ENCODE measurements at regions not wholly inside any gene's neighbourhood (a gene's known extent, or its start where the extent isn't known, plus 50 kb on each side); places are given as distances from the start of the nearest gene placed in this dataset.

GRCh38 chr1:226816576-226816975 lies 53.8 kb upstream of the PSEN2 start:
- DNase-seq, result no peak

GRCh38 chr1:226814751-226815537 lies 55.5 kb upstream of the PSEN2 start:
- no peak for DNase-seq

- DNase-seq, result no peak
Measured at GRCh38 chr1:226813671-226814591, 56.5 kb upstream of the PSEN2 start.

- DNase-seq, result no peak
Measured at GRCh38 chr1:226810681-226811080, 59.7 kb upstream of the PSEN2 start.

GRCh38 chr1:226809785-226810571 lies 60.4 kb upstream of the PSEN2 start:
- DNase-seq, result no peak

- no peak for DNase-seq
Measured at GRCh38 chr1:226808501-226808900, 61.9 kb upstream of the PSEN2 start.

- no peak for DNase-seq
Measured at GRCh38 chr1:226806988-226807387, 63.4 kb upstream of the PSEN2 start.

- DNase-seq, result no peak
Measured at GRCh38 chr1:226804907-226805759, 65.3 kb upstream of the PSEN2 start.

- no peak for DNase-seq
Measured at GRCh38 chr1:226800763-226801380, 61.8 kb upstream of the ITPKB start.

GRCh38 chr1:226799634-226800281 lies 60.7 kb upstream of the ITPKB start:
- no peak for DNase-seq

- peak; percentile 81 for DNase-seq
Measured at GRCh38 chr1:226798427-226799411, 59.6 kb upstream of the ITPKB start.

GRCh38 chr1:226797151-226797550 lies 58.1 kb upstream of the ITPKB start:
- DNase-seq, result no peak

- no peak for DNase-seq
Measured at GRCh38 chr1:226793620-226794276, 54.7 kb upstream of the ITPKB start.

- no peak for DNase-seq
Measured at GRCh38 chr1:226792368-226792767, 53.3 kb upstream of the ITPKB start.

- no peak for DNase-seq
Measured at GRCh38 chr1:226790545-226791181, 51.6 kb upstream of the ITPKB start.

GRCh38 chr1:226788965-226789364 lies 49.9 kb upstream of the ITPKB start:
- DNase-seq, result no peak

Measured in activated CD4-positive, alpha-beta T cell treated with anti-CD3 and anti-CD28 coated beads, Interleukin-2, amount 50 U/mL, for 16 hours (primary cell).